Amygdala (tissue), 56 donors: ENCODE measurements at regions not wholly inside any gene's neighbourhood (a gene's known extent, or its start where the extent isn't known, plus 50 kb on each side); places are given as distances from the start of the nearest gene placed in this dataset.

Experiments
- DNase-seq, 56 donors: peaks; one replicate each; lab custom pipeline; 2025; lab: John Stamatoyannopoulos, UW

- no peak for DNase-seq
Observed at GRCh38 chr12:66045506-66045905, 85.0 kb downstream of the LLPH start.

- DNase-seq: no peak
Observed at GRCh38 chr12:66044731-66045130, 85.8 kb downstream of the LLPH start.

GRCh38 chr12:66043035-66043434 lies 87.5 kb downstream of the LLPH start:
- DNase-seq: no peak

- DNase-seq: no peak
Observed at GRCh38 chr12:66041651-66042363, 88.7 kb downstream of the LLPH start.

- DNase-seq: no peak
Observed at GRCh38 chr12:66036317-66036716, 94.2 kb downstream of the LLPH start.

GRCh38 chr12:66035288-66035966 lies 95.1 kb downstream of the LLPH start:
- DNase-seq: no peak

- DNase-seq: no peak
Observed at GRCh38 chr12:66033151-66033550, 97.4 kb downstream of the LLPH start.

GRCh38 chr12:66032739-66033138 lies 97.8 kb downstream of the LLPH start:
- no peak for DNase-seq

- DNase-seq: no peak
Observed at GRCh38 chr12:66030217-66030781, 100.3 kb downstream of the LLPH start.

GRCh38 chr12:66028390-66028789 lies 102.2 kb downstream of the LLPH start:
- no peak for DNase-seq

GRCh38 chr12:66025477-66025876 lies 105.1 kb downstream of the LLPH start:
- no peak for DNase-seq

- DNase-seq: no peak
Observed at GRCh38 chr12:66024949-66025348, 105.6 kb downstream of the LLPH start.

- DNase-seq: no peak
Observed at GRCh38 chr12:66020481-66020880, 110.1 kb downstream of the LLPH start.

- no peak for DNase-seq
Observed at GRCh38 chr12:66017736-66018135, 112.8 kb downstream of the LLPH start.
